CD14-positive monocyte (primary cell): ENCODE measurements at regions not wholly inside any gene's neighbourhood (a gene's known extent, or its start where the extent isn't known, plus 50 kb on each side); places are given as distances from the start of the nearest gene placed in this dataset.
"Not testable (repeated sequence)": the region's sequence is repeated elsewhere in the genome, so short reads cannot be mapped to it uniquely, and the experiment has no call there.

Experiments
- DNase-seq, 3 donors: peaks; one replicate each; pipeline ENCODE4 v3.0.0-alpha.2; 2011 to 2022
- H2AFZ ChIP-seq: 2 replicates; pipeline ENCODE4 v1.6.0; 2012; ENCODE audit warnings: mild to moderate bottlenecking, low read depth, low read length, inconsistent platforms; ENCODE audit not compliant: insufficient read depth, poor library complexity, severe bottlenecking
- H3K27ac ChIP-seq, 2 donors: 1 replicate in 1 of 2; 2 replicates in 1 of 2; pipeline ENCODE4 v1.5.1; 2012 to 2013; ENCODE audit warnings: low read length in 2 of 2, control low read depth in 1 of 2, inconsistent platforms in 1 of 2, low read depth in 1 of 2, mild to moderate bottlenecking in 1 of 2
- H3K27me3 ChIP-seq, 2 donors: one replicate each; pipeline versions ENCODE4 v1.6.0 to v1.6.1; 2011 to 2013; ENCODE audit warnings: low read length in 2 of 2; ENCODE audit not compliant: control insufficient read depth in 2 of 2, insufficient read depth in 2 of 2
- H3K36me3 ChIP-seq, 2 donors: replicated peaks in 1 of 2; 1 replicate in 1 of 2; 2 replicates in 1 of 2; pipeline versions ENCODE4 v1.5.1 to v1.6.1; 2012 to 2013; ENCODE audit warnings: low read length in 2 of 2, control low read depth in 1 of 2, inconsistent platforms in 1 of 2, mild to moderate bottlenecking in 1 of 2; ENCODE audit not compliant: insufficient read depth in 2 of 2, control insufficient read depth in 1 of 2
- H3K4me1 ChIP-seq, 2 donors: 1 replicate in 1 of 2; 2 replicates in 1 of 2; pipeline versions ENCODE4 v1.5.1 to v1.6.1; 2012 to 2013; ENCODE audit warnings: low read length in 2 of 2, control low read depth in 1 of 2, inconsistent platforms in 1 of 2, mild to moderate bottlenecking in 1 of 2, moderate library complexity in 1 of 2; ENCODE audit not compliant: insufficient read depth in 2 of 2, control insufficient read depth in 1 of 2
- H3K4me2 ChIP-seq: replicated peaks from 2 replicates; pipeline ENCODE3; 2012; ENCODE audit warnings: low read length, moderate library complexity, mild to moderate bottlenecking; ENCODE audit not compliant: poor library complexity, severe bottlenecking; ENCODE audit errors: extremely low read depth
- H3K4me3 ChIP-seq, 3 experiments: fragments of 200-600 bp in 1 of 3; sonication (generic) in 1 of 3; replicated peaks in 1 of 3; 1 replicate in 2 of 3; 2 replicates in 1 of 3; pipeline ENCODE4 v1.5.1; 2011 to 2013; ENCODE audit warnings: low read length in 3 of 3, mild to moderate bottlenecking in 3 of 3, control low read depth in 2 of 3, low read depth in 2 of 3, inconsistent platforms in 1 of 3, moderate library complexity in 1 of 3
- H3K79me2 ChIP-seq: 2 replicates; pipeline ENCODE4 v1.6.0; 2012; ENCODE audit warnings: mild to moderate bottlenecking, control low read depth, inconsistent platforms, low read length, moderate library complexity; ENCODE audit not compliant: insufficient read depth
- H3K9ac ChIP-seq: 2 replicates; pipeline ENCODE4 v1.6.0; 2017; ENCODE audit warnings: low read length, mild to moderate bottlenecking; ENCODE audit not compliant: insufficient read depth, poor library complexity, severe bottlenecking
- H3K9me3 ChIP-seq, 2 donors: replicated peaks in 1 of 2; 1 replicate in 1 of 2; 2 replicates in 1 of 2; pipeline versions ENCODE4 v1.5.1 to v1.6.1; 2012 to 2013; ENCODE audit warnings: low read length in 2 of 2, control low read depth in 1 of 2; ENCODE audit not compliant: control insufficient read depth in 1 of 2, insufficient read depth in 1 of 2
- H4K20me1 ChIP-seq: 2 replicates; pipeline ENCODE4 v1.6.0; 2012; ENCODE audit warnings: mild to moderate bottlenecking, low read length, control low read depth, moderate library complexity; ENCODE audit not compliant: insufficient read depth
- H3K27ac Mint-ChIP-seq, 7 donors: one replicate each; pipeline ENCODE4 v1.8.0; 2020; ENCODE audit warnings: mild to moderate bottlenecking in 7 of 7, mixed read lengths in 7 of 7, moderate library complexity in 6 of 7, inconsistent platforms in 2 of 7
- H3K27me3 Mint-ChIP-seq, 3 donors: one replicate each; pipeline ENCODE4 v1.8.0; 2021 to 2022; ENCODE audit warnings: low read depth in 3 of 3, mild to moderate bottlenecking in 3 of 3, mixed read lengths in 3 of 3, moderate library complexity in 3 of 3, inconsistent platforms in 1 of 3
- H3K36me3 Mint-ChIP-seq, 2 donors: one replicate each; pipeline ENCODE4 v1.8.0; 2020; ENCODE audit warnings: mixed read lengths in 2 of 2, inconsistent platforms in 1 of 2, mild to moderate bottlenecking in 1 of 2
- H3K4me1 Mint-ChIP-seq: one replicate; pipeline ENCODE4 v1.8.0; 2020; ENCODE audit warnings: mild to moderate bottlenecking, mixed read lengths
- H3K4me3 Mint-ChIP-seq, 2 donors: one replicate each; pipeline ENCODE4 v1.8.0; 2020; ENCODE audit warnings: mild to moderate bottlenecking in 2 of 2, mixed read lengths in 2 of 2, moderate library complexity in 1 of 2
- H3K9me3 Mint-ChIP-seq, 7 donors: one replicate each; pipeline ENCODE4 v1.8.0; 2020 to 2022; ENCODE audit warnings: mixed read lengths in 7 of 7, mild to moderate bottlenecking in 6 of 7, moderate library complexity in 6 of 7, inconsistent platforms in 2 of 7
- WGBS: methylation state at CpG from one replicate; pipeline ENCODE4 v1.1.5; 2013; ENCODE audit warnings: missing lambda C conversion rate; ENCODE audit not compliant: insufficient coverage; 5-methylcytosine and 5-hydroxymethylcytosine counted together
- intact Hi-C, 2 donors: fragments of 100-400 bp; cut with micrococcal nuclease; formaldehyde crosslinking; loops; one replicate each; pipeline versions ENCODE4 v1.15.0 to v1.15.1; 2023
- TF ChIP-seq, protein P1 (sequence below): fragments of 200-600 bp; IDR thresholded peaks from one replicate; pipeline ENCODE4 v1.8.0; 2022; ENCODE audit warnings: antibody characterized with exemption, mild to moderate bottlenecking

DNA sequence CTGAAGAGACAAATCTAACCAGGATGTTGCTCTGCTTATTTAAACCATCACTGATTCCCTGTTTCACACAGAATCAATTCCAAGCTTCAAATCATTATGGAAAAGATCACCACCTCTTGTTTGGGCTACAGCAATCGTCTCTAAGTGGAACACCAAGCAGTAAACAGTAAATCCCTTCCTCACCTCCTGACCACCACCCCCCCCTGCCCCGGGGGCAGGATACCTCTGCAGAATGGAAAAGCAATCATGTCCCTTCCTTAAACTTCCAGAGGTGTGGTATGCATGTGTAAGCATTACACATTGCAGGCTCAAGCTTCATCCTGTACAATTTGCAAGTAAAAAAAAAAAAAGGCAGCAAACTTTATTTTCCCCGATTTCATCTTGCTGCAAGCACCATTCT lies 373.8 kb downstream of the NPIPA8 start:
- Mint-ChIP-seq H3K27me3 (no peaks in the 10 kb centered on the region), H3K4me3 (no peak overlapping the region), H3K36me3 (no peaks in the 10 kb centered on the region), H3K27ac (no peak overlapping the region), H3K4me1 (no peaks in the 10 kb centered on the region), H3K9me3 (peaks cover 0 to 20% (median 4%) of the 10 kb centered on the region in 7 donors)
- Histone ChIP-seq H4K20me1 (no peaks in the 10 kb centered on the region), H3K9me3 (no peaks in the 10 kb centered on the region), H2AFZ (no peak overlapping the region), H3K4me1 (no peaks in the 10 kb centered on the region), H3K4me2 (no peak overlapping the region), H3K79me2 (no peaks in the 10 kb centered on the region), H3K4me3 (no peak overlapping the region), H3K27me3 (no peaks in the 10 kb centered on the region), H3K27ac (no peak overlapping the region), H3K9ac (no peak overlapping the region), H3K36me3 (no peaks in the 10 kb centered on the region)
- WGBS: 67% methylated on average over 1 of the region's 3 CpGs
- TF ChIP-seq, protein P1, sequence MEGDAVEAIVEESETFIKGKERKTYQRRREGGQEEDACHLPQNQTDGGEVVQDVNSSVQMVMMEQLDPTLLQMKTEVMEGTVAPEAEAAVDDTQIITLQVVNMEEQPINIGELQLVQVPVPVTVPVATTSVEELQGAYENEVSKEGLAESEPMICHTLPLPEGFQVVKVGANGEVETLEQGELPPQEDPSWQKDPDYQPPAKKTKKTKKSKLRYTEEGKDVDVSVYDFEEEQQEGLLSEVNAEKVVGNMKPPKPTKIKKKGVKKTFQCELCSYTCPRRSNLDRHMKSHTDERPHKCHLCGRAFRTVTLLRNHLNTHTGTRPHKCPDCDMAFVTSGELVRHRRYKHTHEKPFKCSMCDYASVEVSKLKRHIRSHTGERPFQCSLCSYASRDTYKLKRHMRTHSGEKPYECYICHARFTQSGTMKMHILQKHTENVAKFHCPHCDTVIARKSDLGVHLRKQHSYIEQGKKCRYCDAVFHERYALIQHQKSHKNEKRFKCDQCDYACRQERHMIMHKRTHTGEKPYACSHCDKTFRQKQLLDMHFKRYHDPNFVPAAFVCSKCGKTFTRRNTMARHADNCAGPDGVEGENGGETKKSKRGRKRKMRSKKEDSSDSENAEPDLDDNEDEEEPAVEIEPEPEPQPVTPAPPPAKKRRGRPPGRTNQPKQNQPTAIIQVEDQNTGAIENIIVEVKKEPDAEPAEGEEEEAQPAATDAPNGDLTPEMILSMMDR: no peak
- intact Hi-C loops: no loop called here
- no peak for DNase-seq

DNA sequence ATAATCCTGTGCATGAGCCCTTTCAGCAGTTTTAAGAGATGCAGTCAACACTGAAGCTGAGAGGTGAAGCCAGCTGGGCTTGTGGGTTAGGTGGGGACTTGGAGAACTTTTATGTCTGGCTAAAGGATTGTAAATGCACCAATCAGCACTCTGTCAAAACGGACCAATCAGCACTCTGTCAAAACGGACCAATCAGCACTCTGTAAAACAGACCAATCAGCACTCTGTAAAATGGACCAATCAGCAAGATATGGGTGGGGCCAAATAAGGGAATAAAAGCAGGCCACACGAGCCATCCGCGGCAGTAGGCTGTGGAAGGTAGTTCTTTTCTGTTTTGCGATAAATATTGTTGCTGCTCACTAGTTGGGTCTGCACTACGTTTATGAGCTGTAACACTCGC lies 374.7 kb downstream of the NPIPA8 start:
- H3K27ac Mint-ChIP-seq, H3K36me3 ChIP-seq, H3K4me2 ChIP-seq, H3K4me3 Mint-ChIP-seq, H4K20me1 ChIP-seq, H3K36me3 Mint-ChIP-seq, H3K9ac ChIP-seq, DNase-seq, H3K79me2 ChIP-seq, H3K27me3 ChIP-seq, H3K4me3 ChIP-seq, H3K4me1 ChIP-seq, H2AFZ ChIP-seq, intact Hi-C loops, H3K9me3 ChIP-seq, H3K27me3 Mint-ChIP-seq, H3K4me1 Mint-ChIP-seq, H3K27ac ChIP-seq: not testable (repeated sequence)
- peaks cover 2 to 20% (median 4%) of the 10 kb centered on the region in 7 donors for H3K9me3 Mint-ChIP-seq
- WGBS: 89% methylated on average over 5 of the region's 8 CpGs
